Peyer's patch (tissue), 4 donors: ENCODE measurements at regions not wholly inside any gene's neighbourhood (a gene's known extent, or its start where the extent isn't known, plus 50 kb on each side); places are given as distances from the start of the nearest gene placed in this dataset.

Source experiments
- POLR2A ChIP-seq, 2 donors: fragments of 450-650 bp; IDR thresholded peaks; one replicate each; pipeline ENCODE4 v1.5.1; 2017; ENCODE audit warnings: antibody characterized with exemption in 2 of 2, mild to moderate bottlenecking in 2 of 2, moderate library complexity in 2 of 2
- TF ChIP-seq, protein P1 (sequence below), 6 experiments: fragments of 450-650 bp in 4 of 6; fragments of 200-600 bp in 2 of 6; sonication (generic) in 1 of 6; IDR thresholded peaks; one replicate each; pipeline ENCODE4 v1.5.1; 2017 to 2019; ENCODE audit warnings: antibody characterized with exemption in 6 of 6, mild to moderate bottlenecking in 3 of 6, moderate library complexity in 1 of 6

DNA sequence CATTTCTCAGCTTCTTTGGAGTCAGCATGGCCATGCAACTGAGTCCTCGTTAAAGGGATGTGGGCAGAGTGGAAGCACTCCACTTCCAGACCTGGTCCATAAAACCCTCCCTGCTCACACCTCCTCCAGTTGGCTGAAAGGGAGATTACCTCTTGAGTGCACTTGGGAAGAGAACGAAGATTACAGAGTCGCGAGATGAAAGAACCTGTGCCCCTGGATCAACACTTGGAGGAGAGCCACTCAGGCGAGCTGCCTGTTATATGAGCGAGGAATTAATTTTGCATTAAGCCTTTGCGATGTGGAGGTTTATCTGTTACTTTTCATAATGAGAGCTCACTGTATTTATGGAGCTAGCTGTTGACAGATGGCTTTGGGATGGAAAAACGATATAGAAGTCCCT, 147.9 kb downstream of the MAF start:
- TF ChIP-seq, protein P1, sequence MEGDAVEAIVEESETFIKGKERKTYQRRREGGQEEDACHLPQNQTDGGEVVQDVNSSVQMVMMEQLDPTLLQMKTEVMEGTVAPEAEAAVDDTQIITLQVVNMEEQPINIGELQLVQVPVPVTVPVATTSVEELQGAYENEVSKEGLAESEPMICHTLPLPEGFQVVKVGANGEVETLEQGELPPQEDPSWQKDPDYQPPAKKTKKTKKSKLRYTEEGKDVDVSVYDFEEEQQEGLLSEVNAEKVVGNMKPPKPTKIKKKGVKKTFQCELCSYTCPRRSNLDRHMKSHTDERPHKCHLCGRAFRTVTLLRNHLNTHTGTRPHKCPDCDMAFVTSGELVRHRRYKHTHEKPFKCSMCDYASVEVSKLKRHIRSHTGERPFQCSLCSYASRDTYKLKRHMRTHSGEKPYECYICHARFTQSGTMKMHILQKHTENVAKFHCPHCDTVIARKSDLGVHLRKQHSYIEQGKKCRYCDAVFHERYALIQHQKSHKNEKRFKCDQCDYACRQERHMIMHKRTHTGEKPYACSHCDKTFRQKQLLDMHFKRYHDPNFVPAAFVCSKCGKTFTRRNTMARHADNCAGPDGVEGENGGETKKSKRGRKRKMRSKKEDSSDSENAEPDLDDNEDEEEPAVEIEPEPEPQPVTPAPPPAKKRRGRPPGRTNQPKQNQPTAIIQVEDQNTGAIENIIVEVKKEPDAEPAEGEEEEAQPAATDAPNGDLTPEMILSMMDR (IDR thresholded peaks at IDR 0.05): no peak
- TF ChIP-seq POLR2A (IDR thresholded peaks at IDR 0.05): no peak
